PFSK-1 (cell line): ENCODE measurements at regions not wholly inside any gene's neighbourhood (a gene's known extent, or its start where the extent isn't known, plus 50 kb on each side); places are given as distances from the start of the nearest gene placed in this dataset.

Source experiments
- FOXP2 ChIP-seq: optimal IDR thresholded peaks from 2 replicates; pipeline ENCODE3; 2011; ENCODE audit warnings: borderline replicate concordance, control low read depth, inconsistent platforms; ENCODE audit not compliant: insufficient read depth; ENCODE audit errors: extremely low read length, extremely low read depth
- POLR2AphosphoS5 ChIP-seq: IDR thresholded peaks from 2 replicates; pipeline ENCODE4 v1.6.1; 2012; ENCODE audit warnings: low read depth, mild to moderate bottlenecking, control low read depth, low read length, moderate library complexity
- REST ChIP-seq, 2 experiments: IDR thresholded peaks; 2 replicates each; pipeline versions ENCODE4 v1.6.1 to v1.8.0; 2011 to 2012; ENCODE audit warnings: low read depth in 2 of 2, low read length in 2 of 2, control low read depth in 1 of 2, inconsistent platforms in 1 of 2, mild to moderate bottlenecking in 1 of 2, moderate library complexity in 1 of 2; ENCODE audit not compliant: insufficient read depth in 1 of 2
- SIN3A ChIP-seq: IDR thresholded peaks from 2 replicates; pipeline ENCODE4 v1.6.1; 2012; ENCODE audit warnings: mild to moderate bottlenecking, low read length, moderate library complexity, borderline replicate concordance; ENCODE audit not compliant: insufficient read depth
- TAF1 ChIP-seq: IDR thresholded peaks from 2 replicates; pipeline ENCODE4 v1.6.1; 2012; ENCODE audit warnings: low read length, control low read depth, borderline replicate concordance; ENCODE audit not compliant: insufficient read depth

DNA sequence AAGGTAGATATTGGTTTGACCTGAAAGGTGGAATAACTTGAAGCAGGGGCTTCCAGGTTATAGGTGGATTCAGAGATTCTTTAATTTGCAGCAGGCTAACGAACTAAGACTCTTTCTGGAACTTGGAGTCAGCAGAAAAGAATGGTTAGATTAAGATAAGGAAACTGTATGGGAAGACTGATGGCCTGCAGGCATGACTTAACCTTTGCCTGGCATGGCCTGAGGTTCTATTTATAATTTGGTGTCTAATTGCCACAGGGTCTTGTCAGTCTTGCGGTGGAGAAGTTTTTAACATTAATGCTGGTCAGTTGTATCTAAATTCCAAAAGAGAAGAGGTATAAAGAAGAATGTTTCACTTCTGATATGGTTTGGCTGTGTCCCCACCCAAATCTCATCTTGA is 110.3 kb upstream of the VCX3A start:
- no peak for TF ChIP-seq SIN3A
- TF ChIP-seq FOXP2, result no peak
- no peak for TF ChIP-seq REST (IDR thresholded peaks at IDR 0.05; ENCODE audit: insufficient read depth in 1 of 2, low read depth in 2 of 2, low read length in 2 of 2)
- TF ChIP-seq POLR2AphosphoS5, result no peak
- TF ChIP-seq TAF1, result no peak

GRCh38 chrX:6644411-6644810 is 109.5 kb upstream of the VCX3A start:
- no peak for TF ChIP-seq TAF1
- no peak for TF ChIP-seq REST (IDR thresholded peaks at IDR 0.05; ENCODE audit: insufficient read depth in 1 of 2, low read depth in 2 of 2, low read length in 2 of 2)
- TF ChIP-seq FOXP2, result no peak
- no peak for TF ChIP-seq POLR2AphosphoS5
- no peak for TF ChIP-seq SIN3A

DNA sequence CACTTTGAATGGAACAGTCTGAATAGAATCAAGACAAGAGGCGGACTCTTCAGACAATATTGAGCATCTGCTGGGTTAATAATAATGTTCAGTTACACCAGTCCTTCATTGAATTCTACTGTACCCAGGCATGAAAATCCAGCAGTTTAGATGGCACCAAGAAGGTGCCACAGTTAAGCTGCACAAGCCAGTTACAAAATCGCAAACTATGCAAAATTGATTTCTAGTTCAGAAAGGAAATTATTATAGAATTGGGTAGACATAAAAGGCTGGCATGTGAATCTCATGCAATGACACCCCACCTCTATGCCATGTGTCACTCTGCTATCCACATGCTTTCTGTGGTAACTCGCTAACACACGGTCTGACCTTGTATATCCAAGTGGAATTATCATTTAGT is 105.8 kb upstream of the VCX3A start:
- TF ChIP-seq FOXP2 (no peak), REST (IDR thresholded peaks at IDR 0.05; ENCODE audit: insufficient read depth in 1 of 2, low read depth in 2 of 2, low read length in 2 of 2) (no peak), POLR2AphosphoS5 (no peak), TAF1 (no peak), SIN3A (no peak)

GRCh38 chrX:6614506-6614905 is 79.6 kb upstream of the VCX3A start:
- no peak for TF ChIP-seq TAF1
- no peak for TF ChIP-seq POLR2AphosphoS5
- TF ChIP-seq SIN3A, result no peak
- TF ChIP-seq FOXP2, result no peak
- no peak for TF ChIP-seq REST (IDR thresholded peaks at IDR 0.05; ENCODE audit: insufficient read depth in 1 of 2, low read depth in 2 of 2, low read length in 2 of 2)

GRCh38 chrX:6599230-6599860 is 64.4 kb upstream of the VCX3A start:
- TF ChIP-seq SIN3A (no peak), POLR2AphosphoS5 (no peak), REST (IDR thresholded peaks at IDR 0.05; ENCODE audit: insufficient read depth in 1 of 2, low read depth in 2 of 2, low read length in 2 of 2) (no peak), FOXP2 (no peak), TAF1 (no peak)
